IPS-20b (cell line): ENCODE measurements at regions not wholly inside any gene's neighbourhood (a gene's known extent, or its start where the extent isn't known, plus 50 kb on each side); places are given as distances from the start of the nearest gene placed in this dataset.
"Not testable (repeated sequence)": the region's sequence is repeated elsewhere in the genome, so short reads cannot be mapped to it uniquely, and the experiment has no call there.

Experiments used
- H3K27ac ChIP-seq: one replicate; pipeline ENCODE4 v1.5.1; 2013; ENCODE audit warnings: low read length
- H3K27me3 ChIP-seq: 2 replicates; pipeline ENCODE4 v1.6.1; 2013; ENCODE audit warnings: mild to moderate bottlenecking, low read length, inconsistent platforms; ENCODE audit not compliant: insufficient read depth
- H3K36me3 ChIP-seq: 2 replicates; pipeline ENCODE4 v1.6.1; 2013; ENCODE audit warnings: low read depth, mild to moderate bottlenecking, inconsistent platforms, low read length, moderate library complexity; ENCODE audit not compliant: insufficient read depth
- H3K4me1 ChIP-seq: 2 replicates; pipeline ENCODE4 v1.6.1; 2013; ENCODE audit warnings: mild to moderate bottlenecking, control low read depth, inconsistent platforms, low read length, moderate library complexity; ENCODE audit not compliant: insufficient read depth
- H3K4me3 ChIP-seq: 2 replicates; pipeline ENCODE4 v1.5.1; 2013; ENCODE audit warnings: mild to moderate bottlenecking, low read length, inconsistent platforms
- H3K9ac ChIP-seq: 2 replicates; pipeline ENCODE4 v1.6.1; 2013; ENCODE audit warnings: low read depth, mild to moderate bottlenecking, inconsistent platforms, low read length, moderate library complexity
- H3K9me3 ChIP-seq: 2 replicates; pipeline ENCODE4 v1.6.1; 2013; ENCODE audit warnings: mild to moderate bottlenecking, low read depth, low read length, inconsistent platforms; ENCODE audit not compliant: insufficient read depth

DNA sequence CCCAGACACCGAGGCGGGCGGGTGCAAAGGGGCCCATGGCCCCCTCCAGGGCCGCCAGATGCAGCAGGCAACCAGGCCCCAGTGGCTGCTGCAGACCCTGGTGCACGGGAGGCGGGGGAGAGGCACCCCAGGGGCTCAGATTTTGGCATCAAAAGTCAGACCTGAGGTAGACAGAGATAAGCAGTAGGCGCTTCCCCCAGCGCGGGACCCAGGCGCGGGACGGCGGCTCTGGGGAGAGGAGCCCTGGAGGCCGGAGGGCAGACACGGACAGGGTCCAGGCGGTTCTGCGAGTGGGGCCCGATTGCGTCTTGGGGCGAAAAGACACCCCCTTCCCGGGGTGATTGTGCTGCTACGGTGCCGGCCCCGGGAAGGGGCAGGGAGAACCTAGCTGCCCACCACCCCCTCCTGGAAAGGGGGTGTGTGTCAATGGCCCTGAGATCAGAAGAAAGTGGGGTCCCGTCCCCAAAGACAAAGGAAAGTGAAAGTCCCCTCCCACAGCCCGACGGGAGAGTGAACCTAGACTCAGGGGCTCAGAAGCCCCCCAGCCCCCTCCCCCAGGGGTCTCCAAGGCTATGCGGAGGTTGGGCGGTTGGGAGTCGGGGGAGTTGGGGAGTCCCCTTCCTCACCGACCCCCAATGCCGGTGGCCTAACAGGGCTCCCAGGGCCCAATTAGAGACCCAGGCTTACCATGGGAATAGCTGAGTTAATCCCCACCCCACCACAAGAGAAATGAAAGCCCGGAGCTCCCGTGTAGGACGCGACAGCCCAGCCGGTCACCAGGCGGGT lies 178.5 kb downstream of the SPATA31A1 start:
- H3K9me3 ChIP-seq, H3K4me1 ChIP-seq, H3K4me3 ChIP-seq, H3K36me3 ChIP-seq, H3K27ac ChIP-seq, H3K9ac ChIP-seq, H3K27me3 ChIP-seq: not testable (repeated sequence)

DNA sequence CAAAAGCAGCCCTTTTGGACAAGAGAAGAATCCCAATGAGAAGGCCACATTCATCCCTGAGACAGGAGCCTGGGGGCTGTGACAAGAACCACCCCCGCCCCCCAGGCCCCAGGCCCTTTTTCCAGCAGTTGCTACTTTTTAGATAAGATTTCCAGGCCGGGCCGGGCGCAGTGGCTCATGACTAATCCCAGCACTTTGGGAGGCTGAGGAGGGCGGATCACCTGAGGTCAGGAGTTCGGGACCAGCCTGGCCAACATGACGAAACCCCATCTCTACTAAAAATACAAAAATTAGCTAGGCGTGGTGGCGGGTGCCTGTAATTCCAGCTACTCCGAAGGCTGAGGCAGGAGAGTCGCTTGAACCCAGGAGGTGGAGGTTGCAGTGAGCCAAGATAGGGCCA lies 179.4 kb downstream of the SPATA31A1 start:
- not testable (repeated sequence) for H3K27ac ChIP-seq, H3K27me3 ChIP-seq, H3K36me3 ChIP-seq, H3K9me3 ChIP-seq, H3K4me1 ChIP-seq, H3K4me3 ChIP-seq, H3K9ac ChIP-seq

DNA sequence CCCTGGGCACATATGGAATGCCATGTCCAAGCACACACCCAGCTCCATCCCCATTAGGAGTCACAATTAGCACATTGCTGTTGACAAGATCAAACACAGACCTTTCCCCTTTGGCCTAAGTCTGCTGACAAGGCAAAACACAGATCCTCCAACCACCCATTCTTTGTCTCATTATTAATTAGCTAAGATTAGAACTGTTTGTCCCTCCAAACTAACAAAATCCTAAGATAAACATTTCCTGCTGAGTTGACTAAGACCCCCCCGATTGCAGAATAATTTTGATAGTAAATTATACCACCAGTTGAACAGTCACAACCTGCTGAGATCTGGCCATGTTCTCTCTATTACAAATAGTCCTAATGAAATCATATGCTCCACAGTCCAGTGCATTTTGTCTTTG lies 186.7 kb downstream of the SPATA31A1 start:
- not testable (repeated sequence) for H3K4me3 ChIP-seq, H3K9me3 ChIP-seq, H3K27ac ChIP-seq, H3K9ac ChIP-seq, H3K27me3 ChIP-seq, H3K36me3 ChIP-seq, H3K4me1 ChIP-seq

DNA sequence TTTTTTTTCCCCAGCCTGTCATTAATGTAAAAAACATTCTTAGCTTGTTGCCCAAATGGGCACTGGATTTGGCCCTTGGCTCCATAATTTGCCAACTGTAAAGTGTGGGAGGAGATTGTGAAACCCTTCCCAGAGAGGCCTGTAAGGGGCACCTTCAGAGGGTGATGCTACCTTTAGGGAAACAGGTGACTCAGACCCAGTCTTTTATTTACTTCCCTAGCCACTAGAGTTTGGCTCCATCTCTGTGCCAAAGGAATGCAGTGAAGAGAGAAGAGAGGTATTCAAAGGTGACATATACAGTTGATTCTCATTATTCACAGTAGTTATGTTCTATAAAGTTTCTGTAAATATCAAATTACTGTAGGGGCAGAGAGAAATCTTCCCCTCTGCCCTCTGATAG lies 189.6 kb downstream of the SPATA31A1 start:
- not testable (repeated sequence) for H3K27me3 ChIP-seq, H3K9me3 ChIP-seq, H3K27ac ChIP-seq, H3K4me3 ChIP-seq, H3K36me3 ChIP-seq, H3K4me1 ChIP-seq, H3K9ac ChIP-seq

DNA sequence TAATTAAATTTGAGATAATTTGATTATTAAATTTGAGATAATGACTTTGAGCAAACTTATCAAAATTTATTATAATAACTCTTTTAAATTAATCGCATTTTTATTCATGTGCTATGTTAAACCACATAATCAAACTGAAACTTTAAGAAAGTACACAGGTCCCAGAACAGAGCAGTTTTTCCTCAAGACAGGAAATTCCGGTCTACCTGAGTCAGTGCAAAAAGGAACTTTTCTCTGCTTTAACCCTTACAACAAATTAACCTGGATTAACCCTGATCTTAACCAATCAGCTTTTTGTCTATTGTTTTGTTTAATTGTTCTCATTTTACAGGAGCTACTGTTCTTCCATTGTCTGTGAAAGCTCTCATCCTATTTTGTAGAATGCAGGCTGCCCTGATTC lies 195.1 kb downstream of the SPATA31A1 start:
- H3K36me3 ChIP-seq, H3K9me3 ChIP-seq, H3K27me3 ChIP-seq, H3K4me1 ChIP-seq: not testable (repeated sequence)
- peak overlapping the region; percentile 61; the same call in 1 of the 2 replicates for H3K9ac ChIP-seq
- H3K4me3 ChIP-seq: peak overlapping the region; percentile 44; the same call in 1 of the 2 replicates
- peak overlapping the region; percentile 58 for H3K27ac ChIP-seq

DNA sequence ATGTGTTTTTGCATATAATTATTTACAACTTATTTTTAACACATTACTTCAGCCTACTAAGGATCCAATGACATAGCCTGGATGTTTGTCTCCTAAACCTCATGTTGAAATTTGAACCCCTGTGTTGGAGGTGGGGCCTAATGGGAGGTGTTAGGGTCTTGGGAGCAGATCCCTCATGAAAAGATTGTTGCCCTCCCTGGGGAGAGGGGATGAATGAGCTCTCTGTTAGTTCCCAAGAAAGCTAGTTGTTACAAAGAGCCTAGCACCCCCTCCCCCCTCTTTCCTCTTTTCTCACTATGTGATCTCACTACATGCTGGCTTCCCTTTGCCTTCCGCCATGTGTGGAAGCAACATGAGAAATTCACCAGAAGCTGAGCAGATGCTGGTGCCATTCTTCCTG lies 196.1 kb downstream of the SPATA31A1 start:
- Histone ChIP-seq H3K4me3 (peak overlapping the region; percentile 66), H3K9ac (peak overlapping the region; percentile 83; the same call in 1 of the 2 replicates)
- H3K9me3 ChIP-seq, H3K27ac ChIP-seq, H3K36me3 ChIP-seq, H3K27me3 ChIP-seq, H3K4me1 ChIP-seq: not testable (repeated sequence)

DNA sequence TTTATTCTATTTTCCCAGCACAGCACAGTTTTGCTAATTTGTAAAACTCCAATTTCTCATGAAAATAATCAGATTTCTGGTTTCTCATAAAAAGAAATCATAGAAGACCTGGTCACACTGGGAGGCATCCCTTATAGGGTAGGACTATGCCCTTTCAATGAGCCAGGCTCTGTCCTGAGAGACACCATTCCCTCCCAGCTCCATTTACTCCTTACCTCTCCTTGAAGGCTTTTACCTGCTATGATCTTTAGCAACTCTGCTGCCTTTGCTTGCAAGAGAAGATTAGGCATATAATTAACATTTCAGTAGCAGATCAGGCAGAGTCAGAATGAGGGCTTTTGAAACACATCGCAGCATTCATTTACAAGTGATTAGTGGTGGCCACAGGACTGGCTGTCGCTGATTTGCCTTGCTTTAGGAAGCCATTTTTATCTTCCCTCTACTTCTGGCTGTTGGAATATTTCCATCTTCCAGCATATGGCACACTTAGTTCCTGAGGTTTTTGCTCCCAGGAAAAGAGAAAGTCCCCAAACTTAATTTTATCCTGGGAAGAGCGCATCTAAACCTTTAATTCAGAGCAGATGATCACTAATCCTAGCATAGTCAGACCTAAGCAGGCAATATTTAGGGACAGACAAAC lies 196.9 kb downstream of the SPATA31A1 start:
- Histone ChIP-seq H3K27ac (peak overlapping the region; percentile 75), H3K9ac (peak overlapping the region; percentile 83), H3K4me3 (peak overlapping the region; percentile 66)
- not testable (repeated sequence) for H3K9me3 ChIP-seq, H3K36me3 ChIP-seq, H3K4me1 ChIP-seq, H3K27me3 ChIP-seq

DNA sequence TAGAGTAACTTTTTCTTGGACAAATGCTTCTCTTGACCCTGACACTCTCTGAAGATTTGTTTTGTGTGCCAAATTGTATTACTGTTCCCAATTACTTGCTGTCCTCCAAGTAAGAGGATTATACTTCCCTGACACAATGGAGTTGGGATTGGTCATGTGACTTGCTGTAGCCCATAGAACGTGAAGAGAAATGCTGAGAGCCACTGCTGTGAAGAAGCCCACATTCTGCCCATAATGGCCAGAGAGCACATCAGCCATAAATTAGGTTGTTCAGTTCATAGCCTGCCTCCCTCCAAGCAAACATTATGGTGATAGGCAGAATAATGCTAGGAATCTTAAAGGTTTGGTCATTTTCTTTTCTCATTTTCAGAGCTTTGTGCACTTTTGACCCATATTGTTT lies 198.9 kb downstream of the SPATA31A1 start:
- not testable (repeated sequence) for H3K27me3 ChIP-seq, H3K36me3 ChIP-seq, H3K9ac ChIP-seq, H3K9me3 ChIP-seq, H3K27ac ChIP-seq, H3K4me1 ChIP-seq, H3K4me3 ChIP-seq

DNA sequence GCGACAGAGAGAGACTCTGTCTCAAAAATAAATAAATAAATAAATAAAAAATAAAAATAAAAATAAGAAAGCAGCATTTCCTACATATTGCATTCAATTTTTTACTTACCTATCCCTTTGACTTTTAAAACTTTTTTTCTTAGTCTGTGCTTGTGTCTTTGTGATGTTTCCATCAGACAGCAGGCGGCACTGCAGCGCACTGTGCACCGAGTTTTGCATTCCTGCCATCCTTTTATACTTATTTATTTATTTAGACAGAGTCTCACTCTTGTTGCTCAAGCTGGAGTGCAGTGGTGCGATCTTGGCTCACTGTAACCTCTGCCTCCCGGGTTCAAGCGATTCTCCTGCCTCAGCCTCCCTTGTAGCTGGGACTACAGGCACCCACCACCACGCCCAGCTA lies 203.9 kb downstream of the SPATA31A1 start:
- not testable (repeated sequence) for H3K36me3 ChIP-seq, H3K27ac ChIP-seq, H3K4me1 ChIP-seq, H3K9me3 ChIP-seq, H3K9ac ChIP-seq, H3K4me3 ChIP-seq, H3K27me3 ChIP-seq

DNA sequence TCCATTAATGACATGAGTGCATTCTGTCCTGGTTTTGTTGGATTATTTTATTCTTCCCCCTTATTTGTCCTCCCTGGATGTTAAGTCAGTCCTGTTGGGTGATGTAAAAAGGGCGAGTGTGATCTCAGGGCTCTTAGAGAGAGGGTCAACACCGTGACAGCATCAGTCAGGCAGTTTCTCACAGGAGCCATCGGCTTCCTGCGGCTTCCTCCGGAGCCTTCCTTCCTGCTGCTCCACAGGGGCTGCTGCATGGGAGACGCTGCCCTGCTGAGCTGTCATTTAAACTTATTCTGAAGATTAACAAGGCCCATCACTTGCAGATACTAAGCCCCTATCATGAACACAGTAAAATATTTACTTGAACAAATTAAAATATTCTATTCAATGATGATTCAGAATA lies 211.3 kb downstream of the SPATA31A1 start:
- not testable (repeated sequence) for H3K9ac ChIP-seq, H3K4me1 ChIP-seq, H3K36me3 ChIP-seq, H3K4me3 ChIP-seq, H3K27ac ChIP-seq, H3K9me3 ChIP-seq, H3K27me3 ChIP-seq

DNA sequence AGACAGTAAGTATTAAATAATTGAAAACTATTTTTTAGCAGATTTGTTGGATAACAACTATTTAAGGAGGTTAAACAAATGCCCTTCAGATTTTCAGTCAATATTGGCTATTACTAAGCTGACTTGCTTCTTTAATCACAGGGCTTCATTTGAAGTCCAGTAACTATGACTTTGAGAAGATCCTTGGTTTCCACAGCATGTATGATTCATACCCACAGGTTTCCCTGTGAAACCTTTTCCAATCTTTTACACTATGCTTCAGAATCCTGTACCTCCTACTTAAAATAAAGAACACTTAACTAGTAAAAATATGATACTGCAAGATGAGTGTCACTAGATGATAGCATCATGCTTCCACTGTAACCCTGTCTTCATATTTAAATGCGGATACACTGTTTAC lies 211.9 kb downstream of the SPATA31A1 start:
- H3K36me3 ChIP-seq, H3K9me3 ChIP-seq: not testable (repeated sequence)

DNA sequence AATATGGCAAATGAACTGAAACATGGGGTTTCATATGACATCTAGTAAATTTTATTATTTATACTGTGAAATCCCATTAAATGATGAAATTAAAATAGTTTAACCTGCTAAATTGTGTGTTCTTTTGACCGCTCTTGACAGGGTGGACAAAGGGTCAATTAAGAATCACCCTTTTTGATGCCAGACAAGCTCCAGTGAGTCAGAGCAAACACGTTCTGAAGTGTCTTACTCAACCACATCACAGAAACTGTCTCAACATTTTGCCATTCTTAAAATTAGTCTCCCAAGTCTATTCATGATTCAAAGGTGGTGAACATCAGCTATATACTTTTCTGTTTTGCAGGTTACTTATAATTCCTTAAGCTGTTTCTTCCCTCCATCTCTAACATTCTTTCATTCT lies 213.4 kb downstream of the SPATA31A1 start:
- H3K4me3 ChIP-seq, H3K4me1 ChIP-seq, H3K9ac ChIP-seq, H3K27ac ChIP-seq, H3K27me3 ChIP-seq, H3K9me3 ChIP-seq, H3K36me3 ChIP-seq: not testable (repeated sequence)

More for the DNA sequence above, 211.9 kb downstream of the SPATA31A1 start:
- H3K27ac ChIP-seq, H3K27me3 ChIP-seq, H3K4me3 ChIP-seq, H3K9ac ChIP-seq, H3K4me1 ChIP-seq: not testable (repeated sequence)
